ENCODE measurements at regions not wholly inside any gene's neighbourhood (a gene's known extent, or its start where the extent isn't known, plus 50 kb on each side); places are given as distances from the start of the nearest gene placed in this dataset.

- Mint-ChIP-seq H3K27ac (no peak overlapping the region), H3K36me3 (no peaks in the 10 kb centered on the region), H3K27me3 (ENCODE audit: low read depth) (no peaks in the 10 kb centered on the region), H3K4me3 (no peak overlapping the region), H3K9me3 (peaks cover 3% of the 10 kb centered on the region; the same call in 1 of the 2 replicates), H3K4me1 (no peaks in the 10 kb centered on the region)
- CTCF ChIA-PET = no interaction called here
- DNase-seq (ENCODE audit: low spot score) (no peak), ATAC-seq (no peak)
- POLR2A ChIA-PET = no interaction called here
- TF ChIP-seq STAT6 (CRISPR knock-in tag; conservative IDR thresholded peaks at IDR 0.05; ENCODE audit: low read depth) (no peak), GTF2I (CRISPR knock-in tag; conservative IDR thresholded peaks at IDR 0.05) (no peak), ZNF416 (CRISPR knock-in tag; IDR thresholded peaks at IDR 0.05) (no peak), CREB1 (CRISPR knock-in tag; IDR thresholded peaks at IDR 0.05) (no peak)
Measured at GRCh38 chr13:75129331-75129730, 352.6 kb downstream of the TBC1D4 start.

GRCh38 chr13:75124415-75124814 is 357.6 kb downstream of the TBC1D4 start:
- CTCF ChIA-PET = no interaction called here
- Mint-ChIP-seq H3K4me1 (no peaks in the 10 kb centered on the region), H3K27ac (no peak overlapping the region), H3K9me3 (no peaks in the 10 kb centered on the region; the same call in 1 of the 2 replicates), H3K36me3 (no peaks in the 10 kb centered on the region), H3K4me3 (no peak overlapping the region), H3K27me3 (ENCODE audit: low read depth) (no peaks in the 10 kb centered on the region)
- ATAC-seq (no peak), DNase-seq (ENCODE audit: low spot score) (no peak)
- TF ChIP-seq E2F4 (CRISPR knock-in tag; IDR thresholded peaks at IDR 0.05; ENCODE audit: borderline replicate concordance, low read depth) = no peak
- no peak for TF ChIP-seq GRHL2 (CRISPR knock-in tag; IDR thresholded peaks at IDR 0.05; ENCODE audit: insufficient replicate concordance, severe bottlenecking)
- no peak for TF ChIP-seq ELF4 (CRISPR knock-in tag; IDR thresholded peaks at IDR 0.05; ENCODE audit: low read depth)
- no peak for TF ChIP-seq EMX1 (CRISPR knock-in tag; IDR thresholded peaks at IDR 0.05)
- no peak for TF ChIP-seq JAZF1 (CRISPR knock-in tag; IDR thresholded peaks at IDR 0.05)
- TF ChIP-seq GTF2I (CRISPR knock-in tag; conservative IDR thresholded peaks at IDR 0.05) = no peak
- TF ChIP-seq ZNF423 (CRISPR knock-in tag; IDR thresholded peaks at IDR 0.05) = no peak
- TF ChIP-seq ETV6 (CRISPR knock-in tag; IDR thresholded peaks at IDR 0.05) = no peak
- TF ChIP-seq USF1 (CRISPR knock-in tag; IDR thresholded peaks at IDR 0.05) = no peak
- no peak for TF ChIP-seq MYBL2 (CRISPR knock-in tag; IDR thresholded peaks at IDR 0.05)
- no peak for TF ChIP-seq ZNF532 (CRISPR knock-in tag; IDR thresholded peaks at IDR 0.05; ENCODE audit: borderline replicate concordance)
- no peak for TF ChIP-seq ESRRA (CRISPR knock-in tag; IDR thresholded peaks at IDR 0.05; ENCODE audit: borderline replicate concordance)
- no peak for TF ChIP-seq MXD4 (CRISPR knock-in tag; IDR thresholded peaks at IDR 0.05; ENCODE audit: borderline replicate concordance)
- no peak for TF ChIP-seq CBFB (CRISPR knock-in tag; IDR thresholded peaks at IDR 0.05; ENCODE audit: low read depth)
- no peak for TF ChIP-seq TCF7 (CRISPR knock-in tag; IDR thresholded peaks at IDR 0.05; ENCODE audit: low read depth)
- TF ChIP-seq ATF6 (CRISPR knock-in tag; IDR thresholded peaks at IDR 0.05) = no peak
- POLR2A ChIA-PET = no interaction called here

Data from WTC11 (cell line).